H1 (cell line): ENCODE measurements at regions not wholly inside any gene's neighbourhood (a gene's known extent, or its start where the extent isn't known, plus 50 kb on each side); places are given as distances from the start of the nearest gene placed in this dataset.

Experiments used
- CTCF ChIA-PET: fragments of 300-600 bp; sonication (Branson Sonifier 250); formaldehyde crosslinking; loops from one replicate; lab custom pipeline; 2021; ENCODE audit not compliant: partially characterized antibody; lab: Charles Lee
- POLR2A ChIA-PET: fragments of 300-600 bp; sonication (Branson Sonifier 250); formaldehyde crosslinking; loops from one replicate; lab custom pipeline; 2021; ENCODE audit warnings: inconsistent platforms; ENCODE audit not compliant: partially characterized antibody; lab: Charles Lee
- DNase-seq, 2 experiments: peaks; one replicate each; pipeline versions ENCODE4 v3.0.0 to v3.0.0-alpha.2; 2010 to 2022; ENCODE audit warnings: low spot score in 2 of 2, low read depth in 1 of 2, mixed read lengths in 1 of 2
- FAIRE-seq: peaks from 2 replicates; lab custom pipeline; 2011; peaks lifted over from hg19 to GRCh38; lab: Jason Lieb, UNC
- H2AFZ ChIP-seq: 2 replicates; pipeline ENCODE4 v1.8.1; 2012; ENCODE audit warnings: low read length, inconsistent platforms
- H2AK5ac ChIP-seq: 2 replicates; pipeline ENCODE4 v1.6.1; 2013; ENCODE audit warnings: low read depth, low read length
- H2BK120ac ChIP-seq: replicated peaks from 2 replicates; pipeline ENCODE3; 2013; ENCODE audit warnings: low read depth, low read length, inconsistent platforms
- H2BK12ac ChIP-seq: 2 replicates; pipeline ENCODE4 v1.6.1; 2013; ENCODE audit warnings: low read depth, low read length
- H2BK15ac ChIP-seq: 2 replicates; pipeline ENCODE4 v1.6.1; 2013; ENCODE audit warnings: low read length
- H2BK20ac ChIP-seq: 2 replicates; pipeline ENCODE4 v1.6.1; 2013; ENCODE audit warnings: low read length
- H2BK5ac ChIP-seq: 2 replicates; pipeline ENCODE4 v1.6.1; 2013; ENCODE audit warnings: low read depth, low read length
- H3K14ac ChIP-seq: 2 replicates; pipeline ENCODE4 v1.6.1; 2013; ENCODE audit warnings: inconsistent platforms; ENCODE audit not compliant: insufficient read length
- H3K18ac ChIP-seq: 2 replicates; pipeline ENCODE4 v1.6.1; 2013; ENCODE audit warnings: low read length; ENCODE audit errors: extremely low read depth
- H3K23ac ChIP-seq: 2 replicates; pipeline ENCODE4 v1.6.1; 2013; ENCODE audit warnings: inconsistent platforms; ENCODE audit not compliant: insufficient read length
- H3K23me2 ChIP-seq: 2 replicates; pipeline ENCODE4 v1.6.1; 2013; ENCODE audit warnings: low read depth, low read length
- H3K27ac ChIP-seq: 2 replicates; pipeline ENCODE4 v1.6.1; 2011; ENCODE audit warnings: low read depth, low read length, inconsistent platforms
- H3K27me3 ChIP-seq, 4 experiments: replicated peaks in 1 of 4; 1 replicate in 1 of 4; 2 replicates in 3 of 4; pipeline versions ENCODE4 v1.6.1 to v1.8.1; 2011 to 2013; ENCODE audit warnings: low read length in 3 of 4, mild to moderate bottlenecking in 3 of 4, inconsistent platforms in 2 of 4, mixed read lengths in 2 of 4, moderate library complexity in 1 of 4; ENCODE audit not compliant: control insufficient read depth in 3 of 4, insufficient read depth in 3 of 4; ENCODE audit errors: extremely low read depth in 1 of 4
- H3K36me3 ChIP-seq, 4 experiments: 2 replicates each; pipeline versions ENCODE4 v1.6.1 to v1.8.1; 2011 to 2013; ENCODE audit warnings: mild to moderate bottlenecking in 4 of 4, low read length in 3 of 4, moderate library complexity in 2 of 4, control low read depth in 1 of 4, inconsistent platforms in 1 of 4; ENCODE audit not compliant: insufficient read depth in 4 of 4, control insufficient read depth in 2 of 4
- H3K4ac ChIP-seq: replicated peaks from 2 replicates; pipeline ENCODE3; 2013; ENCODE audit warnings: low read length, low read depth, mixed read lengths, inconsistent platforms; ENCODE audit not compliant: insufficient read length
- H3K4me1 ChIP-seq, 4 experiments: replicated peaks in 1 of 4; 1 replicate in 1 of 4; 2 replicates in 3 of 4; pipeline versions ENCODE4 v1.6.1 to v1.8.1; 2011 to 2013; ENCODE audit warnings: low read length in 3 of 4, inconsistent platforms in 2 of 4, mixed read lengths in 1 of 4; ENCODE audit not compliant: insufficient read depth in 4 of 4, control insufficient read depth in 3 of 4
- H3K4me2 ChIP-seq, 2 experiments: 2 replicates each; pipeline versions ENCODE4 v1.6.1 to v1.8.1; 2011 to 2013; ENCODE audit warnings: low read depth in 2 of 2, low read length in 2 of 2, control low read depth in 1 of 2, inconsistent platforms in 1 of 2, mild to moderate bottlenecking in 1 of 2; ENCODE audit not compliant: insufficient read depth in 1 of 2
- H3K4me3 ChIP-seq, 4 experiments: fragments of 200-600, 300-600 bp in 1 of 4; sonication (generic), shearing (Covaris generic), sonication (Bioruptor Twin) in 1 of 4; 2 replicates each; pipeline versions ENCODE4 v1.5.1 to v1.8.1; 2011 to 2016; ENCODE audit warnings: low read length in 4 of 4, low read depth in 3 of 4, control low read depth in 2 of 4, inconsistent platforms in 2 of 4, mild to moderate bottlenecking in 2 of 4, mixed read lengths in 1 of 4, moderate library complexity in 1 of 4; ENCODE audit not compliant: insufficient read depth in 2 of 4; ENCODE audit errors: extremely low read depth in 1 of 4
- H3K56ac ChIP-seq: replicated peaks from 2 replicates; pipeline ENCODE3; 2013; ENCODE audit warnings: low read depth, mild to moderate bottlenecking, mixed read lengths, low read length, inconsistent platforms; ENCODE audit not compliant: insufficient read length
- H3K79me1 ChIP-seq: 2 replicates; pipeline ENCODE4 v1.6.1; 2013; ENCODE audit warnings: low read depth, low read length, control low read depth
- H3K79me2 ChIP-seq, 2 experiments: 2 replicates each; pipeline versions ENCODE4 v1.6.1 to v1.8.1; 2012 to 2013; ENCODE audit warnings: low read length in 2 of 2, mild to moderate bottlenecking in 2 of 2, inconsistent platforms in 1 of 2; ENCODE audit not compliant: insufficient read depth in 2 of 2, control insufficient read depth in 1 of 2
- H3K9ac ChIP-seq, 4 experiments: replicated peaks in 1 of 4; 1 replicate in 1 of 4; 2 replicates in 3 of 4; pipeline versions ENCODE4 v1.6.1 to v1.8.1; 2011 to 2013; ENCODE audit warnings: low read depth in 3 of 4, low read length in 3 of 4, control low read depth in 2 of 4, mild to moderate bottlenecking in 2 of 4, moderate library complexity in 2 of 4, inconsistent platforms in 1 of 4; ENCODE audit errors: extremely low read depth in 1 of 4
- H3K9me3 ChIP-seq, 2 experiments: 2 replicates each; pipeline versions ENCODE4 v1.6.1 to v1.8.1; 2012 to 2013; ENCODE audit warnings: mild to moderate bottlenecking in 2 of 2, moderate library complexity in 2 of 2, control low read depth in 1 of 2, inconsistent platforms in 1 of 2, low read depth in 1 of 2, low read length in 1 of 2, mixed read lengths in 1 of 2; ENCODE audit not compliant: insufficient read depth in 2 of 2
- H4K20me1 ChIP-seq, 2 experiments: replicated peaks in 1 of 2; 2 replicates each; pipeline versions ENCODE3 to v1.8.1; 2011 to 2013; ENCODE audit warnings: inconsistent platforms in 2 of 2, low read length in 2 of 2, mild to moderate bottlenecking in 1 of 2; ENCODE audit not compliant: insufficient read depth in 2 of 2, control insufficient read depth in 1 of 2
- H4K5ac ChIP-seq: 2 replicates; pipeline ENCODE4 v1.6.1; 2013; ENCODE audit warnings: low read length, low read depth, mixed read lengths, inconsistent platforms; ENCODE audit not compliant: insufficient read length
- H4K8ac ChIP-seq: 2 replicates; pipeline ENCODE4 v1.8.0; 2013; ENCODE audit warnings: mild to moderate bottlenecking, moderate library complexity, low read length, inconsistent platforms; ENCODE audit not compliant: insufficient read depth; ENCODE audit errors: extremely low read depth
- H4K91ac ChIP-seq: replicated peaks from 2 replicates; pipeline ENCODE3; 2013; ENCODE audit warnings: low read length, mixed read lengths, inconsistent platforms; ENCODE audit not compliant: insufficient read length
- BRCA1 ChIP-seq: IDR thresholded peaks from 2 replicates; pipeline ENCODE4 v1.6.1; 2012; ENCODE audit warnings: low read depth, low read length, improper control_type of control experiment
- CTBP2 ChIP-seq: IDR thresholded peaks from 2 replicates; pipeline ENCODE4 v1.7.0; 2011; ENCODE audit warnings: borderline replicate concordance, mild to moderate bottlenecking, moderate library complexity, mixed read lengths, low read length; ENCODE audit not compliant: insufficient read depth, insufficient read length
- EGR1 ChIP-seq: IDR thresholded peaks from 2 replicates; pipeline ENCODE4 v1.6.1; 2011; ENCODE audit warnings: low read depth, low read length, borderline replicate concordance
- HDAC2 ChIP-seq, 2 experiments: fragments of 300-600 bp in 1 of 2; sonication (generic) in 1 of 2; IDR thresholded peaks; 2 replicates each; pipeline ENCODE4 v1.6.1; 2011 to 2012; ENCODE audit warnings: low read depth in 2 of 2, low read length in 2 of 2, mild to moderate bottlenecking in 2 of 2, moderate library complexity in 2 of 2, borderline replicate concordance in 1 of 2, inconsistent platforms in 1 of 2
- NANOG ChIP-seq: IDR thresholded peaks from 2 replicates; pipeline ENCODE4 v1.6.1; 2011; ENCODE audit warnings: low read length, low read depth, mild to moderate bottlenecking, inconsistent platforms; ENCODE audit not compliant: insufficient read depth, poor library complexity, severe bottlenecking
- SIN3A ChIP-seq, 2 experiments: IDR thresholded peaks in 1 of 2; conservative IDR thresholded peaks in 1 of 2; 2 replicates each; pipeline ENCODE4 v1.6.1; 2011 to 2012; ENCODE audit warnings: low read length in 2 of 2, improper control_type of control experiment in 1 of 2, low read depth in 1 of 2, mild to moderate bottlenecking in 1 of 2
- SP1 ChIP-seq: IDR thresholded peaks from 2 replicates; pipeline ENCODE4 v1.6.1; 2011; ENCODE audit warnings: low read depth, low read length
- SP2 ChIP-seq: IDR thresholded peaks from 2 replicates; pipeline ENCODE4 v1.6.1; 2012; ENCODE audit warnings: mild to moderate bottlenecking, low read length, inconsistent platforms
- SRF ChIP-seq: IDR thresholded peaks from 2 replicates; pipeline ENCODE4 v1.6.1; 2011; ENCODE audit warnings: mild to moderate bottlenecking, low read depth, low read length, moderate library complexity
- ZNF274 ChIP-seq: IDR thresholded peaks from 2 replicates; pipeline ENCODE4 v1.7.0; 2012; ENCODE audit warnings: low read length, borderline replicate concordance; ENCODE audit errors: extremely low read depth
- WGBS, 2 experiments: shearing (Covaris generic) in 1 of 2; methylation state at CpG; one replicate each; pipeline versions ENCODE4 v1.1.6 to v1.1.7; 2013 to 2015; ENCODE audit warnings: low lambda C conversion rate in 2 of 2, mixed read lengths in 2 of 2, inconsistent platforms in 1 of 2, low coverage in 1 of 2, missing lambda C conversion rate in 1 of 2; ENCODE audit not compliant: insufficient replicate concordance in 2 of 2, insufficient coverage in 1 of 2, insufficient read length in 1 of 2; ENCODE audit errors: extremely low coverage in 1 of 2, missing lambda C conversion rate in 1 of 2; 5-methylcytosine and 5-hydroxymethylcytosine counted together
- TF ChIP-seq, protein P1 (sequence below): IDR thresholded peaks from 2 replicates; pipeline ENCODE4 v1.6.1; 2011; ENCODE audit warnings: low read depth, mild to moderate bottlenecking, low read length; ENCODE audit not compliant: insufficient read depth

DNA sequence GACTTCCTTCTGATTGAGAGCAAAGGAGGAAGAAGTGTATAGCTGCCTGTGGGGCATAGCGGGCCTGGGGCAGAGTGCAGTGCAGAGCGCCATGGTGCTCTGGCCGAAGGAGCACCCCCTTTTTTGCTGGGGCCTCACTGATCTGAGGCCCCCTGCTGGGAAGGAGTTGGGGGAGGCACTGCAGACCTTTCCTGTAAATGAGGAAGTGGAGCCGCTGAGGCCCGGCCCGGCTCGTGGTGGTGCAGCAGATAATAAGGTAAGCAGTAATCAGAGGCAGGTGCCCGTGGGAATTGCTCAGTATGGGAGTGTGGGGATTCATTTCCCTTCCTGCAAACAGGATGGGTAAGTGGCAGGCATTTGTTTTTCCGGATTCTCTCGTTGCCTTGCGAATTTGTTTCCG lies 373.7 kb upstream of the MKI67 start:
- no peak for FAIRE-seq
- no peak overlapping the region for H3K27ac ChIP-seq
- H2AFZ ChIP-seq, result no peak overlapping the region
- no peak overlapping the region for H2BK12ac ChIP-seq
- no peak for TF ChIP-seq BRCA1
- TF ChIP-seq SIN3A (conservative IDR thresholded peaks at IDR 0.05 in 1 of 2, IDR thresholded peaks at IDR 0.05 in 1 of 2; ENCODE audit: low read depth in 1 of 2, low read length in 2 of 2), result no peak
- no peak for TF ChIP-seq CTBP2
- TF ChIP-seq SP2, result no peak
- TF ChIP-seq ZNF274, result no peak
- TF ChIP-seq EGR1, result no peak
- TF ChIP-seq SP1, result no peak
- TF ChIP-seq, protein P1, sequence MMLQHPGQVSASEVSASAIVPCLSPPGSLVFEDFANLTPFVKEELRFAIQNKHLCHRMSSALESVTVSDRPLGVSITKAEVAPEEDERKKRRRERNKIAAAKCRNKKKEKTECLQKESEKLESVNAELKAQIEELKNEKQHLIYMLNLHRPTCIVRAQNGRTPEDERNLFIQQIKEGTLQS, result no peak
- no peak for TF ChIP-seq HDAC2 (IDR thresholded peaks at IDR 0.05; ENCODE audit: borderline replicate concordance in 1 of 2, low read depth in 2 of 2, low read length in 2 of 2)
- TF ChIP-seq NANOG, result no peak
- TF ChIP-seq SRF, result no peak
- TF ChIP-seq, all 59 proteins: peak for 0
- Histone ChIP-seq H3K79me2 (no peaks in the 10 kb centered on the region), H2BK120ac (no peak overlapping the region), H3K27me3 (no peaks in the 10 kb centered on the region), H3K4ac (no peak overlapping the region), H4K5ac (no peak overlapping the region), H3K14ac (no peak overlapping the region), H3K4me3 (no peak overlapping the region), H2BK15ac (no peak overlapping the region), H3K4me2 (no peak overlapping the region), H3K9me3 (no peaks in the 10 kb centered on the region; a peak in 1 of 4 replicates), H3K79me1 (no peaks in the 10 kb centered on the region), H4K8ac (no peak overlapping the region; the same call in 1 of the 2 replicates), H3K56ac (no peak overlapping the region), H4K20me1 (no peaks in the 10 kb centered on the region), H3K9ac (no peak overlapping the region), H3K23ac (no peak overlapping the region), H4K91ac (no peak overlapping the region), H3K23me2 (no peaks in the 10 kb centered on the region), H2BK20ac (no peak overlapping the region), H2BK5ac (no peak overlapping the region), H3K36me3 (no peaks in the 10 kb centered on the region), H3K18ac (no peak overlapping the region), H3K4me1 (no peaks in the 10 kb centered on the region; a peak in 1 of 7 replicates), H2AK5ac (no peak overlapping the region)
- 91% methylated on average over 10 of the region's 12 CpGs; no CpG with 5 or more reads in 1 of the 2 experiments for WGBS, 2 experiments
- CTCF ChIA-PET, result interaction anchor here (0.6 to 1.5 kb wide), 3 partner anchors 10 to 114 kb away, joined by 3 to 4 read pairs (median 4); no protein-coding TSS in a partner anchor
- DNase-seq, result no peak
- POLR2A ChIA-PET, result no interaction called here
